ENCODE measurements at regions not wholly inside any gene's neighbourhood (a gene's known extent, or its start where the extent isn't known, plus 50 kb on each side); places are given as distances from the start of the nearest gene placed in this dataset.
"Not testable (repeated sequence)": the region's sequence is repeated elsewhere in the genome, so short reads cannot be mapped to it uniquely, and the experiment has no call there.

DNA sequence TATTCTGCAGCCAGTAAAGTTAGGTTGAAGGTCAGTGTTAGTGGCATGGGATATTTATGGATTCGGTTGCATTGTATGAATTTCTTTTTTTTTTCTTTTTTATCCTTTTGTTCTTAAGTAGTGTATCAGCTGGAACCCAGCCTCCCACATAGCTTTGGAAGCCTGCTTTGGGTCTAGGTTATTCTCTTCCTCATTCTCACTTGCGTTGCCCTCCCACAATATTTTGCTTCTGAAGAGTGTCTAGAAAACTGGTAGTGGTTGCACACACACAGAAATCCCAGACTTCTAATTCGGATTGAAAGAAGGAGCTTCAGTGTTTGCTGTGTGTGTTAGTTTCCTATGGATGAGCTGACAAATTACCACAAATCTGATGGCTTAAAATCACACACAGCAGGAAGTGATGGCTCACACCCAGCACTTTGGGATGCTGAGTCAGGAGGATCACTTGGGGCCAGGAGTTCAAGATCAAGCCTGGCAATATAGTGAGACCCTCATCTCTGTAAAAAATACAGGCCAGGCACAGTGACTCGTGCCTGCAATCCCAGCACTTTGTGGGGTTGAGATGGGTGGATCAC, 104.8 kb downstream of the ARL4C start:
- no peaks in the 10 kb centered on the region for H3K36me3 ChIP-seq
- no peak overlapping the region for H3K4me3 ChIP-seq
- peaks cover 0 to 22% (median 9%) of the 10 kb centered on the region in 11 experiments; a peak in 15 of 22 replicates for H3K9me3 ChIP-seq (replicated peaks in 1 of 11)
- no peaks in the 10 kb centered on the region for H3K27me3 ChIP-seq
- peaks cover 8 to 59% (median 14%) of the 10 kb centered on the region in 10 experiments; a peak in 17 of 20 replicates for H3K4me1 ChIP-seq
- peak overlapping the region in 2 of 11 experiments; percentile 16 to 38; a peak in 2 of 22 replicates for H3K27ac ChIP-seq
- TF ChIP-seq Cebpa-rat (IDR thresholded peaks at IDR 0.05), result no peak
- H4K20me1 ChIP-seq, result no peaks in the 10 kb centered on the region
- peak overlapping the region in 4 of 11 experiments; percentile 9 to 76 (median 52); a peak in 7 of 22 replicates for H3K4me2 ChIP-seq
- H3K9ac ChIP-seq, result no peak overlapping the region

DNA sequence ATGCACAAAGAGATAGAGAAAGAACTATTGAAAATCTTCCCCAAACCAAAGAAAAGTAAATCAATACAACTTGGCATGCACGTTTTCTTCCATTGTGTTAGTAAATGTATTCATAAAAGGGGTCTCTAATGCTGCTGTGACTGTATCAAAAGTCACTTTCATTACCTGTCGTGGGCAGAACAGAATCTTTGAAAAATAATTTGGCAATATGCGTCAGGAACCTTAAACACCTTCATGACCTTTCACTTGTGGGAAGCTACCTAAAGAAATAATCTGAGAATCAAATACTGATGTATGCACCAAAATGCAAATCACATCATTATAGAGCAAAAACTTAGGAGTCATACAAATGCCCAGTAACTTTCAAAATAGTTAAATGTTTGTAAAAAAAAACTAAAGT, 105.3 kb downstream of the ARL4C start:
- no peak overlapping the region for H3K4me3 ChIP-seq
- no peak overlapping the region for H3K9ac ChIP-seq
- no peak for TF ChIP-seq Cebpa-rat (IDR thresholded peaks at IDR 0.05)
- H3K36me3 ChIP-seq, result no peaks in the 10 kb centered on the region
- no peaks in the 10 kb centered on the region for H4K20me1 ChIP-seq
- H3K9me3 ChIP-seq (replicated peaks in 1 of 11), result peaks cover 0 to 27% (median 14%) of the 10 kb centered on the region in 11 experiments; a peak in 15 of 22 replicates
- H3K4me2 ChIP-seq, result peak overlapping the region in 3 of 11 experiments; percentile 45 to 76 (median 59); a peak in 5 of 22 replicates
- no peaks in the 10 kb centered on the region for H3K27me3 ChIP-seq
- H3K27ac ChIP-seq, result no peak overlapping the region
- peaks cover 8 to 64% (median 14%) of the 10 kb centered on the region in 10 experiments; a peak in 17 of 20 replicates for H3K4me1 ChIP-seq

DNA sequence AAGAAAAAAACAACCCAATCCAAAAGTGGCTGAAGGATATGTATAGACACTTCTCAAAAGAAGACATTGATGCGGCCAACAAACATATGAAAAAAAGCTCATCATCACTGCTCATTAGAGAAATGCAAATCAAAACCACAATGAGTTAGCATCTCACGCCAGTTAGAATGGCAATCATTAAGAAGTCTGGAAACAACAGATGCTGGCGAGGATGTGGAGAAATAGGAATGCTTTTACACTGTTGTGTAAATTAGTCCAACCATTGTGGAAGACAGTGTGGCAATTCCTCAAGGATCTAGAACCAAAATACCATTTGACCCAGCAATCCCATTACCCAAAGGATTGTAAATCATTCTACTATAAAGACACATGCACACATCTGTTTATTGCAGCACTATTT, 107.2 kb downstream of the ARL4C start:
- not testable (repeated sequence) for H4K20me1 ChIP-seq, H3K9ac ChIP-seq, H3K27me3 ChIP-seq, H3K27ac ChIP-seq, H3K4me3 ChIP-seq, H3K36me3 ChIP-seq
- peaks cover 0 to 61% (median 7%) of the 10 kb centered on the region in 10 experiments; a peak in 8 of 20 replicates for H3K4me1 ChIP-seq
- H3K9me3 ChIP-seq (replicated peaks in 1 of 11), result peaks cover 10 to 46% (median 34%) of the 10 kb centered on the region in 11 experiments; a peak in 19 of 22 replicates
- peak overlapping the region in 2 of 11 experiments; percentile 12 to 13; a peak in 1 of 22 replicates for H3K4me2 ChIP-seq

DNA sequence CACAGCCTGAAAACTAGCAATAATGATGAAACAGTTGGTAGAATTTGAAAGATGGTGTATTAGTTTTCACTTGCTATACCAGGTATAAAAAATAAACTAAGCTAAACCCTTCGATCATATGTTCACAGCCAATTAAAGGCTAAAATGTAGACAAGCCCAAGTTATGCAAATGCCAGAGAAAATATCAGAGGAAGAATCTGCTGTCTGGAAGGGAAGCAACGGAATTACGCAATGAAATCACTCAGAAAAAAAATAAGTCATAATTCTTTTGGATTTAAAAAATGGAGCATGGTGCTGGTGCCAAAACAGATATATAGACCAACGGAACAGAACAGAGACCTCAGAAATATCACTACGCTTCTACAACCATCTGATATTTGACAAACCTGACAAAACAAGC, 108.3 kb downstream of the ARL4C start:
- Histone ChIP-seq H3K4me2 (peak overlapping the region in 3 of 11 experiments; percentile 7 to 60 (median 47); a peak in 4 of 22 replicates), H3K27ac (no peak overlapping the region), H3K4me1 (peaks cover 0 to 51% (median 8%) of the 10 kb centered on the region in 10 experiments; a peak in 10 of 20 replicates), H3K36me3 (no peaks in the 10 kb centered on the region), H4K20me1 (no peaks in the 10 kb centered on the region), H3K27me3 (no peaks in the 10 kb centered on the region), H3K4me3 (no peak overlapping the region), H3K9ac (no peak overlapping the region), H3K9me3 (replicated peaks in 1 of 11) (peaks cover 13 to 57% (median 40%) of the 10 kb centered on the region in 11 experiments; a peak in 19 of 22 replicates)
- peak in 4 of 11 experiments; percentile 27 to 40 (median 32); a peak in 1 of 22 replicates for TF ChIP-seq Cebpa-rat (IDR thresholded peaks at IDR 0.05)

DNA sequence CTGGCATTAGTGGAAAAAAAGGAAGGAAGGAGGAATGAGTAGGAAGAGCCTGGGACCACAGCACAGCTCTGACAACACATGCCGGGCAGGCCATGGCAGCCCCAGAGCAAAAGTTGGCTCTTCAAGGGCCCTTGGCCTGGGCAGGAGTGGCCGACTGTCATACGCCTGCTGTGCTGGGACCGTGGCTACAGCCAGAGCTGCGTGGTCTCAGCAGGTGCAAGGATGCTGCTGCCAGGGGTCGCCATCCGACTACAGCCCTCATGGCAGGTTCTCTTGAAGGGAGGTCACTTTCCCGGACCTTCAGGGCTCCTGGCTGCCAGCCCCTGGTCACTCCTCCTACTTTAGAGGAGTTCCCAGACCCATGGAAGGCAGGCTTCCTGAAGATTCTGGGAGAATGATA, 109.9 kb downstream of the ARL4C start:
- no peak overlapping the region for H3K4me3 ChIP-seq
- H3K9ac ChIP-seq, result no peak overlapping the region
- TF ChIP-seq Cebpa-rat (IDR thresholded peaks at IDR 0.05), result no peak
- H3K27ac ChIP-seq, result no peak overlapping the region
- H3K4me1 ChIP-seq, result peaks cover 0 to 35% (median 2%) of the 10 kb centered on the region in 10 experiments; a peak in 9 of 20 replicates
- peak overlapping the region in 1 of 11 experiments; percentile 51; a peak in 1 of 22 replicates for H3K4me2 ChIP-seq
- no peaks in the 10 kb centered on the region for H4K20me1 ChIP-seq
- no peaks in the 10 kb centered on the region for H3K27me3 ChIP-seq
- H3K36me3 ChIP-seq, result no peaks in the 10 kb centered on the region
- H3K9me3 ChIP-seq (replicated peaks in 1 of 11), result peaks cover 13 to 69% (median 40%) of the 10 kb centered on the region in 11 experiments; a peak in 20 of 22 replicates

DNA sequence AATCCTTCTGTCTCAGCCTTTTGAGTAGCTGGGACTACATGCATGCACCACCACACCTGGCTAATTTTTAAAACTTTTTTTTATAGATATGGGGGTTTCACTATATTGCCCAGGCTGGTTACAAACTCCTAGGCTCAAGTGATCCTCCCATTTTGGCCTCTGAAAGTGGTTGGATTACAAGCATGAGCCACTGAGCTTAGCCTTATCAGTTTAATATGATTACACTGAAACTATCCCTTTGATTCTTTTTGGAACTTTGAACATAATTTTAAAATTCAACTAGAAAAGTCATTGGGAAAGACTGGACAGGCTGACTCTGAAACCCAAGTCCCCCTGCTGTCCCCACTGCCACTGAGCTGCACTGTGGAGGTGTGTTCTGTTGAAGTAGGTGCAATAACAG, 114.8 kb downstream of the ARL4C start:
- Histone ChIP-seq H3K27ac (no peak overlapping the region), H3K4me1 (peaks cover 0 to 12% (median 5%) of the 10 kb centered on the region in 10 experiments; a peak in 9 of 20 replicates), H3K27me3 (no peaks in the 10 kb centered on the region), H3K4me3 (no peak overlapping the region), H3K9ac (no peak overlapping the region), H4K20me1 (no peaks in the 10 kb centered on the region), H3K36me3 (no peaks in the 10 kb centered on the region), H3K9me3 (replicated peaks in 1 of 11) (peaks cover 13 to 47% (median 32%) of the 10 kb centered on the region in 11 experiments; a peak in 20 of 22 replicates), H3K4me2 (no peak overlapping the region)
- TF ChIP-seq Cebpa-rat (IDR thresholded peaks at IDR 0.05), result no peak

DNA sequence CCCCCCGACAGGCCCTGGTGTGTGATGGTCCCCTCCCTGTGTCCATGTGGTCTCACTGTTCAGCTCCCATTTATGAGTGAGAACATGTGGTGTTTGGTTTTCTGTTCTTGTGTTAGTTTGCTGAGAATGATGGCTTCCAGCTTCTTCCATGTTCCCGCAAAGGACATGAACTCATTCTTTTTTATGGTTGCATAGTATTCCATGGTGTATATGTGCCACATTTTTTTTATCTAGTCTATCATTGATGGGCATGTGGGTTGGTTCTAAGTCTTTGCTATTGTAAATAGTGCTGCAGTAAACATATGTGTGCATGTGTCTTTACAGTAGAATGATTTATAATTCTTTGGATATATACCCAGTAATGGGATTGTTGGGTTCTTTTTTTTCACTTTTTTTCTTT, 117.9 kb downstream of the ARL4C start:
- not testable (repeated sequence) for H3K27ac ChIP-seq, H3K4me3 ChIP-seq, H3K36me3 ChIP-seq, H3K27me3 ChIP-seq, H3K9ac ChIP-seq, H3K4me2 ChIP-seq, H4K20me1 ChIP-seq
- H3K9me3 ChIP-seq (replicated peaks in 1 of 11), result peaks cover 0 to 15% (median 2%) of the 10 kb centered on the region in 11 experiments; a peak in 10 of 22 replicates
- peaks cover 0 to 12% (median 3%) of the 10 kb centered on the region in 10 experiments; a peak in 7 of 20 replicates for H3K4me1 ChIP-seq

DNA sequence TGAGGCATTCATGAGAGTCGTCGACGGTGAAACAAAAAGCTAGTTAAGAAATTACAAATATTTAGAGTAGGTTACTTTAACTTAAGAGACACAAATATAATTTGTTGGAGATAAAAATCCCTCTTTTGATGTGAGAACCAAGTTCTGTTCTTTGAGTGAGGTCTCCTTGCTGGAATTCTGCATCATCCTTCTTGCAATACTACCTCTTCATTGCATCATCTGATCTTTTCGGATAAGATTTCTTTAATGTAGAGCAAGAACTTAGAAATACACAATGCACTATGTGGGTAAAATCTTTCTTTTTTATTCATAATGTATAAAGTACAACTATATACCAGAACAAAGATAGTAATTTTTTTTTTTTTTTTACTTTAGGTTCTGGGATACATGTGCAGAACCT, 118.4 kb downstream of the ARL4C start:
- Histone ChIP-seq H3K4me3 (no peak overlapping the region), H3K36me3 (no peaks in the 10 kb centered on the region), H3K27me3 (no peaks in the 10 kb centered on the region), H3K9me3 (replicated peaks in 1 of 11) (peaks cover 0 to 12% (median 0%) of the 10 kb centered on the region in 11 experiments; a peak in 4 of 22 replicates), H3K9ac (no peak overlapping the region), H3K27ac (peak overlapping the region in 1 of 11 experiments; percentile 12; a peak in 1 of 22 replicates), H4K20me1 (no peaks in the 10 kb centered on the region), H3K4me2 (no peak overlapping the region; a peak in 2 of 22 replicates), H3K4me1 (peaks cover 0 to 9% (median 3%) of the 10 kb centered on the region in 10 experiments; a peak in 7 of 20 replicates)
- no peak for TF ChIP-seq Cebpa-rat (IDR thresholded peaks at IDR 0.05)

DNA sequence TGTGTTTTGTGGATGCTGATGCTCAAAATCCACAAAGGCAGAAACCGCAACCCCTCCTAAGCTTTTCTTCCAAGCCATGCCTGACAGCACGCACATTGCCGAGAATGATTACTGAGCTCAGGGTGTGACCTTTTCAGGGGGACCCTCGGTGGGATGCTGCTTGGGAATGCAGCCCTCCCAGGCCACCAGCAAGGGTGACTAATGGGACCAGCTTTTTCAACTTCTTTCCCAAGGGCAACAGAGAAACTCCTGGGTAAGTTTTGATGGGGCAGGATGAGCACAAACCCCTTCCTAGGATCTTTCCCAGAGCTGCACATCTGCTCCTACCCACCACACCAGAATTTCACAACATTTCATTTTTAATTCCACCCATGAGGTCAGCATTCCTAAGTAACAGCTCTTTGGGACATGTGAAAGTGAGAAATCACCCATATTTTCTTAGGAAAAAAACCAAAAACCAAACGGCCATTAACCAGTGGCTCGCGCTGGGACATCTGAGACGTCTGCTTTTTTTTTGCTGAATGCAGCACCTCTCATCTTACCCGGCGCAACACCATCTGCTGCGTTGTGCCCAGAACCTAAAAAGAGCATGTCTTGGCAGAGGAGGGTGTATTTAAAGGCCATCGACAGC, 119.0 kb downstream of the ARL4C start:
- Histone ChIP-seq H3K27me3 (no peaks in the 10 kb centered on the region), H3K4me1 (peaks cover 0 to 9% (median 3%) of the 10 kb centered on the region in 10 experiments; a peak in 7 of 20 replicates), H3K36me3 (no peaks in the 10 kb centered on the region), H3K4me2 (peak overlapping the region in 8 of 11 experiments; percentile 2 to 44 (median 18); a peak in 11 of 22 replicates), H4K20me1 (no peaks in the 10 kb centered on the region), H3K9me3 (replicated peaks in 1 of 11) (peaks cover 0 to 7% (median 0%) of the 10 kb centered on the region in 11 experiments; a peak in 4 of 22 replicates), H3K27ac (peak overlapping the region in 1 of 11 experiments; percentile 12; a peak in 1 of 22 replicates), H3K9ac (no peak overlapping the region), H3K4me3 (no peak overlapping the region)
- no peak for TF ChIP-seq Cebpa-rat (IDR thresholded peaks at IDR 0.05)
